WTC11 (cell line): ENCODE measurements at regions not wholly inside any gene's neighbourhood (a gene's known extent, or its start where the extent isn't known, plus 50 kb on each side); places are given as distances from the start of the nearest gene placed in this dataset. TPM values are rescaled to one million over a fixed set of nuclear protein-coding genes. Genes with fewer than 3 reads are reported as not detected.
A peak's percentile ranks its signal among the peaks of the same experiment; 100 is the strongest.

Experiments
- ATAC-seq: fragments of 200-7000 bp; cut with Tn5 transposase; 2 replicates; pipeline ENCODE4 v1.10.0; 2021; ENCODE audit warnings: mild to moderate bottlenecking, moderate library complexity
- CTCF ChIA-PET: fragments of 300-600 bp; sonication (Branson Sonifier 250); formaldehyde crosslinking; loops from one replicate; lab custom pipeline; 2021; ENCODE audit warnings: antibody characterized with exemption; lab: Charles Lee
- POLR2A ChIA-PET: fragments of 350-600 bp; sonication (Branson Sonifier 250); formaldehyde crosslinking; loops from one replicate; lab custom pipeline; 2021; ENCODE audit warnings: antibody characterized with exemption; lab: Charles Lee
- DNase-seq: peaks from one replicate; pipeline ENCODE4 v3.0.0; 2021; ENCODE audit warnings: low spot score
- H3K27ac Mint-ChIP-seq: 2 replicates; pipeline ENCODE4 v1.8.0; 2021; ENCODE audit warnings: mixed read lengths
- H3K27me3 Mint-ChIP-seq: 2 replicates; pipeline ENCODE4 v1.8.0; 2021; ENCODE audit warnings: low read depth, mild to moderate bottlenecking, moderate library complexity, mixed read lengths
- H3K36me3 Mint-ChIP-seq: 2 replicates; pipeline ENCODE4 v1.8.0; 2021; ENCODE audit warnings: mixed read lengths
- H3K4me1 Mint-ChIP-seq: 2 replicates; pipeline ENCODE4 v1.8.0; 2022; ENCODE audit warnings: mixed read lengths
- H3K4me3 Mint-ChIP-seq: 2 replicates; pipeline ENCODE4 v1.8.0; 2021; ENCODE audit warnings: mild to moderate bottlenecking, moderate library complexity, mixed read lengths
- H3K9me3 Mint-ChIP-seq: 2 replicates; pipeline ENCODE4 v1.8.0; 2021; ENCODE audit warnings: mixed read lengths
- CREM ChIP-seq: sonication (generic); formaldehyde crosslinking; IDR thresholded peaks from 2 replicates; pipeline ENCODE4 v1.8.1; 2022; ENCODE audit warnings: mild to moderate bottlenecking, missing genetic modification reagents, moderate library complexity
- CTCF ChIP-seq: fragments of 200-600 bp; IDR thresholded peaks from 2 replicates; pipeline ENCODE4 v1.8.0; 2022; ENCODE audit warnings: antibody characterized with exemption
- FOXK1 ChIP-seq: sonication (generic); formaldehyde crosslinking; IDR thresholded peaks from 2 replicates; pipeline ENCODE4 v1.8.0; 2022; ENCODE audit warnings: mild to moderate bottlenecking, moderate library complexity, missing genetic modification reagents
- FOXP4 ChIP-seq: sonication (generic); formaldehyde crosslinking; IDR thresholded peaks from 2 replicates; pipeline ENCODE4 v1.8.0; 2022; ENCODE audit warnings: mild to moderate bottlenecking, missing genetic modification reagents
- NFATC4 ChIP-seq: fragments of 250-450 bp; sonication (Bioruptor Pico); IDR thresholded peaks from 2 replicates; pipeline ENCODE4 v1.9.0; 2021; ENCODE audit warnings: mild to moderate bottlenecking
- NFYB ChIP-seq: sonication (generic); formaldehyde crosslinking; conservative IDR thresholded peaks from 2 replicates; pipeline ENCODE4 v1.8.0; 2022; ENCODE audit warnings: low read depth, missing genetic modification reagents
- NR2C2 ChIP-seq: sonication (generic); formaldehyde crosslinking; IDR thresholded peaks from 2 replicates; pipeline ENCODE4 v1.8.0; 2022; ENCODE audit warnings: mild to moderate bottlenecking, missing genetic modification reagents
- RELA ChIP-seq: sonication (generic); formaldehyde crosslinking; IDR thresholded peaks from 2 replicates; pipeline ENCODE4 v1.8.1; 2022; ENCODE audit warnings: missing genetic modification reagents, mild to moderate bottlenecking, borderline replicate concordance
- microRNA-seq: library from miRNA; unstranded; fragments of <30 nt; microRNA quantifications from one replicate; pipeline ENCODE4 v1.2.0, GENCODE V29; 2022; ENCODE audit warnings: borderline number of aligned reads

GRCh38 chr4:37165844-37166243 lies 78.7 kb upstream of the NWD2 start (continued):
- TF ChIP-seq FOXP4 (CRISPR knock-in tag) (no peak), CREM (CRISPR knock-in tag) (no peak)
- TF ChIP-seq, all 79 proteins: peak for 0

GRCh38 chr4:37169956-37170355 lies 74.6 kb upstream of the NWD2 start:
- CTCF ChIA-PET, result no interaction called here
- H3K4me3 Mint-ChIP-seq, result no peak overlapping the region

GRCh38 chr4:37188100-37188499 lies 56.4 kb upstream of the NWD2 start:
- no peaks in the 10 kb centered on the region; the same call in 1 of the 2 replicates for H3K27me3 Mint-ChIP-seq
- ATAC-seq (peak; percentile 79; the same call in 1 of the 2 replicates), DNase-seq (peak; percentile 63)
- ChIA-PET POLR2A (interaction anchor here (0.6 kb wide), 1 partner anchor 415 kb away, joined by 3 read pairs; no protein-coding TSS in a partner anchor), CTCF (interaction anchor here (0.6 to 2.4 kb wide), 22 partner anchors 9 to 382 kb away, joined by 3 to 19 read pairs (median 4); partner anchors contain the start of gene NWD2)
- H3K9me3 Mint-ChIP-seq, result peaks cover 17% of the 10 kb centered on the region
- no peaks in the 10 kb centered on the region for H3K4me1 Mint-ChIP-seq
- TF ChIP-seq CTCF (peak; percentile 77), NFATC4 (no peak)
- H3K4me3 Mint-ChIP-seq, result no peak overlapping the region
- H3K27ac Mint-ChIP-seq, result no peak overlapping the region
- H3K36me3 Mint-ChIP-seq, result no peaks in the 10 kb centered on the region

More at GRCh38 chr4:37169956-37170355, 74.6 kb upstream of the NWD2 start:
- POLR2A ChIA-PET, result no interaction called here
- DNase-seq (no peak), ATAC-seq (no peak)
- peaks cover 8% of the 10 kb centered on the region for H3K9me3 Mint-ChIP-seq
- H3K36me3 Mint-ChIP-seq, result no peaks in the 10 kb centered on the region
- no peak overlapping the region for H3K27ac Mint-ChIP-seq
- H3K27me3 Mint-ChIP-seq, result no peaks in the 10 kb centered on the region; the same call in 1 of the 2 replicates
- TF ChIP-seq NR2C2 (no peak), NFYB (CRISPR knock-in tag) (no peak), FOXK1 (CRISPR knock-in tag) (no peak), RELA (CRISPR knock-in tag) (no peak), CREM (CRISPR knock-in tag) (no peak)
- H3K4me1 Mint-ChIP-seq, result no peaks in the 10 kb centered on the region

Small RNA genes in the stretch of these regions (microRNA-seq; reads per million reads assigned to microRNA genes)
- not detected for gene MIR1255B1
